Dermis blood vessel endothelial cell (primary cell): ENCODE measurements at regions not wholly inside any gene's neighbourhood (a gene's known extent, or its start where the extent isn't known, plus 50 kb on each side); places are given as distances from the start of the nearest gene placed in this dataset.

Source experiments
- DNase-seq: peaks from one replicate; pipeline ENCODE4 v3.0.0; 2010

DNA sequence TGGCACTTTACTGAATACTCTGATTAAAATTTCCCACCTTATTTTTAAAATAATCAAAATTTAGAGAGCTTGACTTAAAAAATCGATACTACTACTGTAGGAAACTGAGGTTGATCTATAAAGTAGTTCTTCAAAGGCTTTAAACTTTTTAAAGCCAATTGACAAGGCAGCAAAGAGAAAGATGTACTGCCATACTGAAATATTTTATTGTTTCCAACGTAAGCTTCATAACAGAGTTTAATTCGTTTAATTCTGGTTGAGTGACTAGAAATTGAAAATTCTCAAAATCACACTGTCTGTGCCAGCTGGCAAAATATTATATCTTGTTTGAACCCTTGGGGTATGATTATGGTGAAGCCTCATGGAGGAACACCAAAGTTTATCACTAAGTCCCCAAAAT is 207.6 kb downstream of the UNC5CL start:
- DNase-seq, result no peak

DNA sequence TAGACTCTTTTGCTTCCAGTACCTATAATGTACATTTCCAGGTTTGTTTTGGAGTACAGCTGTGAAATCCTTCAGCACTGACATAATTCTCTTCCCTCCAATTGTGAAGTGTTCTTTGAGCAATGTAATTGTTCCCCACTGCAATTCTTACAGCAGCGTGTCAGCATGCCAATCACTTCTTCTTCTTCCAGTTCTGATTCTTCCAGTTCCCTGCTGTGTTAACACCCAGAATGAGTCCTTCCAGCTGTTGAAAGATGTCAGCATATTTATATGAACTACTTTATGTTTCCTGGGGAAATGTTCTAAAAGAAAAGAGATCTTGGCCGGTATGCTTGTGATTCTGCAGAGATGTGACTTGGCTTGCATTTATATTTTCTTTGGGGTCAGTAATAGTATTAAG is 213.9 kb downstream of the UNC5CL start:
- no peak for DNase-seq

DNA sequence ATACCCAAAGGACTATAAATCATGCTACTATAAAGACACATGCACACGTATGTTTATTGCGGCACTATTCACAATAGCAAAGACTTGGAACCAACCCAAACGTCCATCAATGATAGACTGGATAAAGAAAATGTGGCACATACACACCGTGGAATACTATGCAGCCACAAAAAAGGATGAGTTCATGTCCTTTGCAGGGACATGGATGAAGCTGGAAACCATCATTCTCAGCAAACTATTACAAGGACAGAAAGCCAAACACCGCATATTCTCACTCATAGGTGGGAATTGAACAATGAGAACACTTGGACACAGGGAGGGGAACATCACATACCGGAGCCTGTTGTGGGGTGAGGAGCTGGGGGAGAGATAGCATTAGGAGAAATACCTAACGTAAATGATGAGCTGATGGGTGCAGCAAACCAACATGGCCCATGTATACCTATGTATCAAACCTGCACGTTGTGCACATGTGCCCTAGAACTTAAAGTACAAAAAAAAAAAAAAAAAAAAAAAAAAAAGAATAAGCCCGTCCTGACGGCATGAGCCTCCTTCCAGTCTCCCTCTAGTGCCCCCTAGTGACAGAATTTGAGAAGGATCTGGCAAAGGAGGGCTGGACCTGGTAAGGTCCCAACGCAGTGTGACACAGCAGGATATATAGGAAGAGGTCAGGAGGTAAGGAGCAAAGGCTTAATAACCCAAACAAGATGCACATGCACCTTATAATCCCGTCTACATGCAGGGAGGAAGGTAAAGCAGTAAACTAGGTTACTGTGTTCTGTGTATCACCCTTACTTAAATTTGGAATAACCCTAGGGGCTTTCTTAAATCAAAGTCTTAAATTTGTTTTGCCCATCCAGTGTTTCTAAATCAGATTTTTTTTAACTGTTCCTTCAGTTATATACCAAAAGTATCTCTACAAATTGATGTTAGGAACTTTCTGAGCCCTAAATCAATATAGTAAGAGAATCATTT is 214.8 kb downstream of the UNC5CL start:
- peak; percentile 88 for DNase-seq

- DNase-seq, result no peak
These were observed 216.4 kb downstream of the UNC5CL start for GRCh38 chr6:40822619-40823018.

GRCh38 chr6:40819182-40819834 is 219.7 kb downstream of the UNC5CL start:
- no peak for DNase-seq

- no peak for DNase-seq
These were observed 221.7 kb downstream of the UNC5CL start for GRCh38 chr6:40817369-40817768.

GRCh38 chr6:40816601-40817000 is 222.4 kb downstream of the UNC5CL start:
- no peak for DNase-seq

GRCh38 chr6:40815731-40816130 is 223.3 kb downstream of the UNC5CL start:
- DNase-seq, result no peak

GRCh38 chr6:40810171-40810570 is 223.0 kb upstream of the LRFN2 start:
- no peak for DNase-seq

DNA sequence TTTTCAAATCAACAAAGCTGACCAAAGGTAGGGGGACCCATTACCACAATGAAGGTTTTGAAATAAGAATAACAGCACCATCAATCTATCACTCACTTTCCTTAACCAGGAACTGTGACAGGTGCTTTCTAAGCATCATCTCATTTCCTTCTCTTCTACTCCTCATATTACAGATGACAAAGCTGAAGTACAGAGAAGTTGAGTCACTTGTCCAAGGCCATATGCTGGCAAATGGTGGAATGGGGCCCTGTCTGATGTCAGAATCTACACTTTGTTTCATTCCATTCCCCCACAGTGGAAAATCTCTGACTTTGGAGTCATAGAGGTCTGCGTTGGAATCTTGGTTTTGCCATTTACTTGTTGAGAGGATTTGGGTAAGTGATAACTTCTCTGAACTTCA is 222.5 kb upstream of the LRFN2 start:
- no peak for DNase-seq

GRCh38 chr6:40807484-40807883 is 220.3 kb upstream of the LRFN2 start:
- DNase-seq, result no peak

- DNase-seq, result no peak
These were observed 219.2 kb upstream of the LRFN2 start for GRCh38 chr6:40806256-40806864.

DNA sequence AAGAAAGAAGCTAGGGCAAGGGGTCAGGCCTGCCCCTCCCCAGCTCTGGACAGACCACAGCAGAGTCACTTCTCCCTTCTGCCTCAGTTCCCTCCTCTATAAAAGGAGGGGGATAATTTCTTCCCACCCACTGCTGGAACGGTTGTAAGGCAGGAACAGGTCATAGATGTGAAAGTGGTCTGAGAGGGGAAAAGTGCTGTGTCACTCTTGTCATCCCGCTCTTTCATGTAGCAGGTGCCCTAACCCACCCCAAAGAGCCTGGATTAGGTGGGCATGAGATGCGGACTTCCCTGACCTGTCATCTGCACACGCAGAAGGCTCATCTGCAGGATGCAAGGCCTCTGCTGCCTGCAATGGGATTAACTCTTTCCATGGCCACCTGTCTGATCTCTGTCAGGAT is 218.2 kb upstream of the LRFN2 start:
- no peak for DNase-seq

GRCh38 chr6:40804905-40805304 is 217.7 kb upstream of the LRFN2 start:
- peak; percentile 19 for DNase-seq

- DNase-seq, result no peak
These were observed 216.9 kb upstream of the LRFN2 start for GRCh38 chr6:40803897-40804702.

DNA sequence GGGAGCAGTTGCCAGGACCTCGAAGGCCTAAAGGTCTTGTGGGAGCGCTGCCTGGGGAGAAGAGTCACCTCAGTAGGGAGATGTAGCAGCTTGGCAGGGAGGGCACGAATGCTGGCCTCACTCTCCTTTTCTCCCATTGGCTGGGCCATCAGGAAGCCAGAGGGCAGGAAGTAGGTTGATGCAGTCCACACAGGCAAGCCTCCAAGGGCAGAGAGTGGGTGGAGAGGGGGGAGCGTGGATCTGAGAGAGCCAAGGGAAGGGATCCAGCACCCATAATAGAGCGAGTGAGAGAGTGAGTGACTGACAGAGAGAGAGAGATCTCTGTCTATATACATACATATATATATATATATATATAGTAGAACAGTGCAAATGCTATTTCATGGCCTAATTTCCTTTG is 215.3 kb upstream of the LRFN2 start:
- no peak for DNase-seq

GRCh38 chr6:40799296-40800140 is 212.4 kb upstream of the LRFN2 start:
- no peak for DNase-seq

DNA sequence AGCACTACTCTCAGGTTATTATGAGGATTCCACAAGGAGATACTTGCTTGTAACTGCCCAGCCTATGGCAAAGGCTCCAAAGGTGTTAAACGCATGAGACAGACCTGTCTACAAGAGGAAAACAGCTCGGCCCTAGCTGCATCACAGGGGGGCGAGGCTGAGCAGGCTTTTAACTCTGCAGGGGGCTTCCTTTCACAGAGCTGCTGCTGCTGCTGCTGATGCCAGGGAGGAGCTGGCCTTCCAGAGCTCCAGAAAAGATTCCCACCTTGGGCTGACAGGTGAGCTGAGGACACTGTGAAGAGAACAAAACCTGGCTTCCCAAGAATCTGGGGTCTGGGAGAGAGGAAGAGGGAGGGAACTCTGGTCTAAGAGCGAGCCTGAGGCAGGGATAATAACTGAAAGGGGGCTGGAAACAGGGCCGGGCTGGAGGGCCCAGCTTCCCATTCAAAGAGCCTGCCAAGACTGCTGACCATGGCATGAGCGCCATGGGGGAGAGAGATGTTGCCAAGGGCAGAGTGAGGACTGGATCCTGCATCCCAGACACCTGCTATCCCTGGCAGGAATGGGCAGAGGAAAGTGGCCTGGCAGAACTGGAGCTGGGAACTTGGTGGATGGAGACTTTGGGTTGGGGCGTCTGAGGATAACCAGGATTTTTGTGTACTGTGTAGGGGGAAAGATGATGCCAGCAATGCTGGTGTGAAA is 211.1 kb upstream of the LRFN2 start:
- no peak for DNase-seq

GRCh38 chr6:40796260-40797221 is 209.4 kb upstream of the LRFN2 start:
- DNase-seq, result no peak

DNA sequence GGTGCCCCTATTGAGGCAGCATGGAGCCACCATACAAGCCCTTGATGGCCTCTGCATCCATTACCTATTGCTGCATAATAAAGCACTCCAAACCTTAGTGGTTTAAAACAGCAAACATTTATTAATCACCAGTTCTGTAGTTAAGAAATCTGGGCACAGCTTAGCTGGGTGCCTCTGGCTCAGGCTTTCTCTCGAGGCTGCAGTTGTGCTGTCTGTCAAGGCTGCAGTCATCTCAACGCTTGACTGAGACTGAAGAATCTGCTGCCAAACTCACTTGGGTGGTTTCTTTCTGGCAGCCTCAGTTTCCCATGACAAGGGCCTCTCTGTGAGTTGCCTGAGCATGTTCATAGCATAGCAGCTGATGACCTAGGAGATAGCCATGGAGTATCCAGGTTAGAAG is 207.4 kb upstream of the LRFN2 start:
- no peak for DNase-seq
